Ishikawa (cell line): ENCODE measurements at regions not wholly inside any gene's neighbourhood (a gene's known extent, or its start where the extent isn't known, plus 50 kb on each side); places are given as distances from the start of the nearest gene placed in this dataset.

Experiments
- CEBPB ChIP-seq: IDR thresholded peaks from 2 replicates; pipeline ENCODE4 v1.6.1; 2012
- CREB1 ChIP-seq: IDR thresholded peaks from 2 replicates; pipeline ENCODE4 v1.6.1; 2012; ENCODE audit warnings: low read depth
- EGR1 ChIP-seq: IDR thresholded peaks from 2 replicates; pipeline ENCODE4 v1.6.1; 2012
- EP300 ChIP-seq: IDR thresholded peaks from 2 replicates; pipeline ENCODE4 v1.6.1; 2012; ENCODE audit warnings: borderline replicate concordance
- MAX ChIP-seq: IDR thresholded peaks from 2 replicates; pipeline ENCODE4 v1.6.1; 2012
- TAF1 ChIP-seq: IDR thresholded peaks from 2 replicates; pipeline ENCODE4 v1.6.1; 2012; ENCODE audit warnings: low read depth, mild to moderate bottlenecking
- TEAD4 ChIP-seq: IDR thresholded peaks from 2 replicates; pipeline ENCODE4 v1.6.1; 2012
- USF1 ChIP-seq: IDR thresholded peaks from 2 replicates; pipeline ENCODE4 v1.6.1; 2012
- YY1 ChIP-seq: IDR thresholded peaks from 2 replicates; pipeline ENCODE4 v1.6.1; 2012; ENCODE audit warnings: low read depth
- ZBTB7A ChIP-seq: IDR thresholded peaks from 2 replicates; pipeline ENCODE4 v1.6.1; 2012; ENCODE audit warnings: low read depth

GRCh38 chr5:40266952-40267351, 412.8 kb upstream of the PTGER4 start:
- TF ChIP-seq TAF1, result no peak
- no peak for TF ChIP-seq MAX
- TF ChIP-seq EGR1, result no peak
- no peak for TF ChIP-seq YY1
- no peak for TF ChIP-seq USF1
- TF ChIP-seq EP300, result no peak
- no peak for TF ChIP-seq CEBPB
- no peak for TF ChIP-seq ZBTB7A
- no peak for TF ChIP-seq CREB1
- TF ChIP-seq TEAD4, result no peak
